HG03432 (cell line): ENCODE measurements at regions not wholly inside any gene's neighbourhood (a gene's known extent, or its start where the extent isn't known, plus 50 kb on each side); places are given as distances from the start of the nearest gene placed in this dataset.

Source experiments
- ATAC-seq: cut with Tn5 transposase; IDR thresholded peaks from one replicate; pipeline ENCODE4 v1.9.1; 2021; ENCODE audit warnings: mild to moderate bottlenecking, moderate library complexity; ENCODE audit not compliant: unreplicated experiment

- ATAC-seq, result no peak
These were observed 161.6 kb upstream of the FAT1 start for GRCh38 chr4:186885289-186885688.

GRCh38 chr4:186886759-186887158 lies 163.1 kb upstream of the FAT1 start:
- no peak for ATAC-seq

- ATAC-seq, result no peak
These were observed 163.6 kb upstream of the FAT1 start for GRCh38 chr4:186887291-186887700.

- no peak for ATAC-seq
These were observed 164.1 kb upstream of the FAT1 start for GRCh38 chr4:186887752-186888151.

- ATAC-seq, result no peak
These were observed 166.4 kb upstream of the FAT1 start for GRCh38 chr4:186889876-186890643.

- no peak for ATAC-seq
These were observed 168.3 kb upstream of the FAT1 start for GRCh38 chr4:186891859-186892486.

GRCh38 chr4:186898367-186898766 lies 174.7 kb upstream of the FAT1 start:
- ATAC-seq, result no peak

GRCh38 chr4:186900232-186900900 lies 176.7 kb upstream of the FAT1 start:
- no peak for ATAC-seq

GRCh38 chr4:186900984-186901383 lies 177.3 kb upstream of the FAT1 start:
- no peak for ATAC-seq

GRCh38 chr4:186901850-186902249 lies 178.2 kb upstream of the FAT1 start:
- ATAC-seq, result no peak

GRCh38 chr4:186902361-186902760 lies 178.7 kb upstream of the FAT1 start:
- no peak for ATAC-seq

GRCh38 chr4:186904101-186904500 lies 180.4 kb upstream of the FAT1 start:
- ATAC-seq, result no peak

GRCh38 chr4:186906722-186907121 lies 183.1 kb upstream of the FAT1 start:
- no peak for ATAC-seq

GRCh38 chr4:186910385-186910784 lies 186.7 kb upstream of the FAT1 start:
- no peak for ATAC-seq

- no peak for ATAC-seq
These were observed 188.9 kb upstream of the FAT1 start for GRCh38 chr4:186912606-186913005.

GRCh38 chr4:186915816-186916215 lies 192.2 kb upstream of the FAT1 start:
- no peak for ATAC-seq

- no peak for ATAC-seq
These were observed 193.5 kb upstream of the FAT1 start for GRCh38 chr4:186917136-186917535.

- ATAC-seq, result no peak
These were observed 194.8 kb upstream of the FAT1 start for GRCh38 chr4:186918466-186918865.

GRCh38 chr4:186919340-186919739 lies 195.7 kb upstream of the FAT1 start:
- no peak for ATAC-seq

- ATAC-seq, result no peak
These were observed 196.8 kb upstream of the FAT1 start for GRCh38 chr4:186920483-186920882.

GRCh38 chr4:186920992-186921391 lies 197.3 kb upstream of the FAT1 start:
- ATAC-seq, result no peak

- no peak for ATAC-seq
These were observed 201.1 kb upstream of the FAT1 start for GRCh38 chr4:186924723-186925122.
